ENCODE measurements at regions not wholly inside any gene's neighbourhood (a gene's known extent, or its start where the extent isn't known, plus 50 kb on each side); places are given as distances from the start of the nearest gene placed in this dataset.

GRCh38 chr2:238716171-238716570 is 131.7 kb upstream of the TWIST2 start:
- TF ChIP-seq RAD21 (IDR thresholded peaks at IDR 0.05; ENCODE audit: low read depth) (no peak), TEAD4 (IDR thresholded peaks at IDR 0.05) (no peak), EP300 (IDR thresholded peaks at IDR 0.05; ENCODE audit: borderline replicate concordance) (no peak), YY1 (IDR thresholded peaks at IDR 0.05; ENCODE audit: low read depth) (no peak)

GRCh38 chr2:238716585-238716984 is 131.3 kb upstream of the TWIST2 start:
- no peak for TF ChIP-seq CREB1 (IDR thresholded peaks at IDR 0.05; ENCODE audit: low read depth)
- TF ChIP-seq MAX (IDR thresholded peaks at IDR 0.05) = no peak
- no peak for TF ChIP-seq TAF1 (IDR thresholded peaks at IDR 0.05; ENCODE audit: low read depth)
- TF ChIP-seq NFIC (IDR thresholded peaks at IDR 0.05) = no peak
- no peak for TF ChIP-seq TCF12 (IDR thresholded peaks at IDR 0.05; ENCODE audit: low read depth)
- TF ChIP-seq RAD21 (IDR thresholded peaks at IDR 0.05; ENCODE audit: low read depth) = no peak
- no peak for TF ChIP-seq TEAD4 (IDR thresholded peaks at IDR 0.05)
- TF ChIP-seq YY1 (IDR thresholded peaks at IDR 0.05; ENCODE audit: low read depth) = no peak
- TF ChIP-seq FOXM1 (IDR thresholded peaks at IDR 0.05; ENCODE audit: borderline replicate concordance, low read depth) = no peak
- no peak for TF ChIP-seq ZBTB7A (IDR thresholded peaks at IDR 0.05; ENCODE audit: low read depth)
- TF ChIP-seq CEBPB (IDR thresholded peaks at IDR 0.05) = no peak
- no peak for TF ChIP-seq EGR1 (IDR thresholded peaks at IDR 0.05)

GRCh38 chr2:238717084-238717483 is 130.8 kb upstream of the TWIST2 start:
- TF ChIP-seq MAX (IDR thresholded peaks at IDR 0.05) (no peak), ZBTB7A (IDR thresholded peaks at IDR 0.05; ENCODE audit: low read depth) (no peak), YY1 (IDR thresholded peaks at IDR 0.05; ENCODE audit: low read depth) (no peak), CREB1 (IDR thresholded peaks at IDR 0.05; ENCODE audit: low read depth) (no peak), EP300 (IDR thresholded peaks at IDR 0.05; ENCODE audit: borderline replicate concordance) (no peak), RAD21 (IDR thresholded peaks at IDR 0.05; ENCODE audit: low read depth) (no peak), TCF12 (IDR thresholded peaks at IDR 0.05; ENCODE audit: low read depth) (no peak), EGR1 (IDR thresholded peaks at IDR 0.05) (no peak), TEAD4 (IDR thresholded peaks at IDR 0.05) (no peak), FOXM1 (IDR thresholded peaks at IDR 0.05; ENCODE audit: borderline replicate concordance, low read depth) (no peak), CEBPB (IDR thresholded peaks at IDR 0.05) (no peak), NFIC (IDR thresholded peaks at IDR 0.05) (no peak), USF1 (IDR thresholded peaks at IDR 0.05) (no peak), TAF1 (IDR thresholded peaks at IDR 0.05; ENCODE audit: low read depth) (no peak), REST (IDR thresholded peaks at IDR 0.05; ENCODE audit: low read depth) (no peak)

- no peak for TF ChIP-seq REST (IDR thresholded peaks at IDR 0.05; ENCODE audit: low read depth)
- TF ChIP-seq EP300 (IDR thresholded peaks at IDR 0.05; ENCODE audit: borderline replicate concordance) = no peak
- TF ChIP-seq CREB1 (IDR thresholded peaks at IDR 0.05; ENCODE audit: low read depth) = no peak
- TF ChIP-seq CEBPB (IDR thresholded peaks at IDR 0.05) = no peak
- TF ChIP-seq USF1 (IDR thresholded peaks at IDR 0.05) = no peak
- TF ChIP-seq ZBTB7A (IDR thresholded peaks at IDR 0.05; ENCODE audit: low read depth) = no peak
- no peak for TF ChIP-seq TAF1 (IDR thresholded peaks at IDR 0.05; ENCODE audit: low read depth)
- no peak for TF ChIP-seq TCF12 (IDR thresholded peaks at IDR 0.05; ENCODE audit: low read depth)
- TF ChIP-seq YY1 (IDR thresholded peaks at IDR 0.05; ENCODE audit: low read depth) = no peak
- no peak for TF ChIP-seq NFIC (IDR thresholded peaks at IDR 0.05)
These were observed 128.2 kb upstream of the TWIST2 start for GRCh38 chr2:238719641-238720040.

GRCh38 chr2:238720232-238720672 is 127.6 kb upstream of the TWIST2 start:
- TF ChIP-seq NFIC (IDR thresholded peaks at IDR 0.05) (no peak), RAD21 (IDR thresholded peaks at IDR 0.05; ENCODE audit: low read depth) (peak; percentile 65)

GRCh38 chr2:238722181-238722580 is 125.7 kb upstream of the TWIST2 start:
- TF ChIP-seq EGR1 (IDR thresholded peaks at IDR 0.05) (no peak), TAF1 (IDR thresholded peaks at IDR 0.05; ENCODE audit: low read depth) (no peak), RAD21 (IDR thresholded peaks at IDR 0.05; ENCODE audit: low read depth) (no peak), CEBPB (IDR thresholded peaks at IDR 0.05) (no peak), ZBTB7A (IDR thresholded peaks at IDR 0.05; ENCODE audit: low read depth) (no peak), EP300 (IDR thresholded peaks at IDR 0.05; ENCODE audit: borderline replicate concordance) (no peak), TCF12 (IDR thresholded peaks at IDR 0.05; ENCODE audit: low read depth) (no peak)

Measured in Ishikawa (cell line).